ENCODE measurements at regions not wholly inside any gene's neighbourhood (a gene's known extent, or its start where the extent isn't known, plus 50 kb on each side); places are given as distances from the start of the nearest gene placed in this dataset.

DNA sequence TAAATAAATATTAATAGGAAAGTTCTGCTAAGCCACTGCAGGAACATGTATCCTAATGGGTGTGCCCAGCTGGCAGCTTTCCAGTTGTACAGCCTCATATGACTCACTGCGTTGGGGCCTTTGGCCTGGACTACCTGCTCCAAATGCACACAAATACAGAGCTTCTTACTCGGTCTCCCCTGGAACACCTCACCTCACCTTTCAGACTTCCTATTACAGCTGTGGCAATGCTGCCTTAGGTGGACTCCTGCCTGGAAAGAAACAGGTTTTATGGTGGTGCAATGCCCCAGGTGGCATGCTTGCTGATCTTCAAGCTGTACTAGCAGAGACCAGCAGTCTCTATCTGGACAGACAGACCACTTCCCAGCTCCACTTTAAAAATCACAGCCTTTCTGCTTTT lies 85.7 kb upstream of the EXOC1L start:
- ChIA-PET CTCF (interaction anchor here (2.1 kb wide), 1 partner anchor 13 kb away, joined by 5 read pairs; no protein-coding TSS in a partner anchor), POLR2A (no interaction called here)
- no peak for DNase-seq (ENCODE audit: extremely low spot score)
- TF ChIP-seq, protein P1, sequence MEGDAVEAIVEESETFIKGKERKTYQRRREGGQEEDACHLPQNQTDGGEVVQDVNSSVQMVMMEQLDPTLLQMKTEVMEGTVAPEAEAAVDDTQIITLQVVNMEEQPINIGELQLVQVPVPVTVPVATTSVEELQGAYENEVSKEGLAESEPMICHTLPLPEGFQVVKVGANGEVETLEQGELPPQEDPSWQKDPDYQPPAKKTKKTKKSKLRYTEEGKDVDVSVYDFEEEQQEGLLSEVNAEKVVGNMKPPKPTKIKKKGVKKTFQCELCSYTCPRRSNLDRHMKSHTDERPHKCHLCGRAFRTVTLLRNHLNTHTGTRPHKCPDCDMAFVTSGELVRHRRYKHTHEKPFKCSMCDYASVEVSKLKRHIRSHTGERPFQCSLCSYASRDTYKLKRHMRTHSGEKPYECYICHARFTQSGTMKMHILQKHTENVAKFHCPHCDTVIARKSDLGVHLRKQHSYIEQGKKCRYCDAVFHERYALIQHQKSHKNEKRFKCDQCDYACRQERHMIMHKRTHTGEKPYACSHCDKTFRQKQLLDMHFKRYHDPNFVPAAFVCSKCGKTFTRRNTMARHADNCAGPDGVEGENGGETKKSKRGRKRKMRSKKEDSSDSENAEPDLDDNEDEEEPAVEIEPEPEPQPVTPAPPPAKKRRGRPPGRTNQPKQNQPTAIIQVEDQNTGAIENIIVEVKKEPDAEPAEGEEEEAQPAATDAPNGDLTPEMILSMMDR (IDR thresholded peaks at IDR 0.05; ENCODE audit: control extremely low read depth, extremely low read depth, low read depth, missing control alignments) = no peak

DNA sequence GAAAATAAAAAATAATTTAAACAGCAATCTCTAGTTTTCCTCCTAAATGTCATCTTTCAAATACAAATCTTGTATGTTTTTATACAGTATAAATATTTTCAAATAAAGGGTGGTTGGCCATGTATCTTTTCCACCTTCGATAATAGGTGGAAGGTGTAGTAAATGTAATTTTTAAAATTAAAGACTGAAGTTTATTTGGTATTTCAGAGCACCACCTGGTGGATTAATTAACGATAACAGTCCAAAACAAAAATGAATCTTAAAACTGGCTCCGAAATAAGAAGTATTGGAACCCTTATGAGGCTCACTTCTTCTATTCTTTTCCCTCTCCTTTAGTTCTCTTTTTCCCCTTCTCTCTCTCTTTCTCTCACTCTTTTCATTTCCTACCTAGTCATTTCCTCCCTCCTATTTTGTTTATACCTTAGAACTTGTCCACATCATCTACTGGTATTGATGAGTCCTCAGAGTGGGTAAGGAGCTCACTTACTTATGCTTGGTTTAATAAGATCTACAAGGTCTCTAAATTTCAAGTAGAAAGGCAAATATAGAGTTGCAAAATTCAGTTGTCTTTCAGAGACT lies 82.9 kb upstream of the EXOC1L start:
- DNase-seq (ENCODE audit: extremely low spot score) = peak; percentile 17
- CTCF ChIA-PET = interaction anchor here (0.7 to 2.1 kb wide), 3 partner anchors 14 to 763 kb away, joined by 3 to 8 read pairs (median 4); no protein-coding TSS in a partner anchor
- TF ChIP-seq, protein P1 (IDR thresholded peaks at IDR 0.05; ENCODE audit: control extremely low read depth, extremely low read depth, low read depth, missing control alignments) = peak; percentile 18
- POLR2A ChIA-PET = no interaction called here

DNA sequence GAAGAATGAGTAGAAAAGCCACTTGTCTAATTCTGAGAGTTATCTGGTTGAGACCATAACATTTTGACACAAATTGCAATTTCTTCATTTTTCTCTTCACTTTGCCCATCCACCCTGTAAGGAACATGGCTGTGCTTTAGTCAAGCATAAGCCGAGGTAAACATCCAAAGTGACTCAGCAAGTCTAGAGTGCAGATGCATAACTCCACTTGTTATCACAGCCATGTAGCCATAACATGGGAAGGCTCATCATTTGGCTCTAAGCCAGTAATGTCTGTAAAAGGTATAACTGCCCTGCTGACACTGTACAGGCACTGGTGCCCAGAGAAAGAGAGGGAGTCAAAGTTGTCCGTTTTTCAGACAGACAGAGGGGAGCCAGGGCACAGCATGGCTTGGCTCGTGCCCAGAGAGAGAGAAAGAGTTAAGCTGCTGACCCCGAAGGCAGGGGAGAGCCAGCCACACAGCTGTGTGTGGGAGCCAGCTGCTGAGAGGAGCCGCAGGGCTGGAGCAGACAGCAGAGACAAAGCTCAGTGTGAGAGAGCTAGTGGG lies 76.9 kb upstream of the EXOC1L start:
- POLR2A ChIA-PET = no interaction called here
- TF ChIP-seq, protein P1 (IDR thresholded peaks at IDR 0.05; ENCODE audit: control extremely low read depth, extremely low read depth, low read depth, missing control alignments) = no peak
- DNase-seq (ENCODE audit: extremely low spot score) = no peak
- CTCF ChIA-PET = no interaction called here

DNA sequence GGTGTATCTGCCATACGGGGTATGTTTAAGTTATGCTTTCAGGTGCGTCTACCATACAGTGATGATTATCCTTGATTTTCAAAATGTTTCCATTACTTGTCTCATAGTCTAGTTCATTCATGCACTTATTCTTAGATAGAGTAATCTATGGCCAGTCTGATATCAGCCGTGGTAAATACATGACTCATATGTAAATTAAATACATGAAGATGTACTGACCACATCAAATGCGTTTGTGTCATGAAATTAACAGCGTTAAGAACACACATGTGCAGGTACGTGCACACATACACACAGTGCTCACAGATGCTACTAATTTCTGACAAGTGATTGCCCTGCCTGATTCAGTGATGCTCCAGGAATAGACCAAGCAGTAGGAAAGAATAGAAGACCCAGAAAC lies 75.2 kb upstream of the EXOC1L start:
- CTCF ChIA-PET = no interaction called here
- TF ChIP-seq, protein P1 (IDR thresholded peaks at IDR 0.05; ENCODE audit: control extremely low read depth, extremely low read depth, low read depth, missing control alignments) = no peak

DNA sequence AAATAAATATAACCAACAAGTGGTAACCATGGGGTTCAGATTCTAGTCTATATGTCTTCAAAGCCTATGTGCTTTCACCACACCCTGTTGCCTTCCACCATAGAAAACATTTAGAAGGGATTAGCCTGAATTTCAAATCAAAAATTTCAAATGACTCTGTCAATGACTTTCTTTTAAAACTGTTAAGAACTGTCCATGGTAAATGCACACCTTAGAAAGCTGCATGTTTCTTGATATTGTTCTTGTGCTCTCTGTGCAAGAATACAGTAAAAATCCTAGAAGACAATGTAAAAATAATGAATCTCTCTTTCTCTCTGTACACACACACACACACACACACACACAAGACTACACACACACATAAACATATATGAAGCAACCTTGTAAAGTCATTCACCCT lies 74.6 kb upstream of the EXOC1L start:
- no peak for DNase-seq (ENCODE audit: extremely low spot score)
- CTCF ChIA-PET = no interaction called here
- TF ChIP-seq, protein P1 (IDR thresholded peaks at IDR 0.05; ENCODE audit: control extremely low read depth, extremely low read depth, low read depth, missing control alignments) = no peak
- POLR2A ChIA-PET = no interaction called here

More for the DNA sequence above, 75.2 kb upstream of the EXOC1L start:
- DNase-seq (ENCODE audit: extremely low spot score) = no peak
- POLR2A ChIA-PET = no interaction called here

DNA sequence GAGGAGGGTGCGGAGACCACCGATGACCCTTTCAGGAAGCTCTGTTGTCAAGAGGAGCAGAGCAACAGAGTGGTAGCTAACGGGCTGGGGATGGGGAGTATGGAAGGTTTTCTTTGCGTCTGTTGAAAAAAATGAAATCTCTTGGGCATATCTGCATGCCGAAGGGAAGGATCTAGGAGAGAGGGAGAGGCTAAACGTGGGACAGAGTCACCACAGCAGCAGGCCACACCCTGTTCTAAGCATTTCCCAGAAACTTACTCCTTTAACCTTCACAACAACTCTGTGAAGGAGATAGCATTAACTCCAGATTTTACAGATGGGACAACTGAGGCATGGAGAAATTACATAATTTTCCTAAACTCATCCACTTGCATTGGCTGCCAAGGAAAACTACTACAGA lies 71.8 kb upstream of the EXOC1L start:
- DNase-seq (ENCODE audit: extremely low spot score) = no peak
- ChIA-PET CTCF (no interaction called here), POLR2A (no interaction called here)
- TF ChIP-seq, protein P1 (IDR thresholded peaks at IDR 0.05; ENCODE audit: control extremely low read depth, extremely low read depth, low read depth, missing control alignments) = no peak
